Lung microvascular endothelial cell (primary cell): ENCODE measurements at regions not wholly inside any gene's neighbourhood (a gene's known extent, or its start where the extent isn't known, plus 50 kb on each side); places are given as distances from the start of the nearest gene placed in this dataset.
A peak's percentile ranks its signal among the peaks of the same experiment; 100 is the strongest.
"Not testable (repeated sequence)": the region's sequence is repeated elsewhere in the genome, so short reads cannot be mapped to it uniquely, and the experiment has no call there.

Experiments
- DNase-seq, 2 donors: peaks; one replicate each; pipeline versions ENCODE4 v3.0.0 to v3.0.0-alpha.2; 2010; ENCODE audit warnings: low read depth in 2 of 2

GRCh38 chr10:111579473-111579872, 502.6 kb downstream of the ADRA2A start:
- DNase-seq = no peak

- no peak for DNase-seq
Observed at GRCh38 chr10:111590703-111591102, 513.9 kb downstream of the ADRA2A start.

GRCh38 chr10:111593578-111593977, 516.7 kb downstream of the ADRA2A start:
- no peak for DNase-seq

GRCh38 chr10:111595173-111595572, 518.3 kb downstream of the ADRA2A start:
- no peak for DNase-seq

GRCh38 chr10:111598433-111599059, 521.7 kb downstream of the ADRA2A start:
- DNase-seq = peak; percentile 67 to 79

GRCh38 chr10:111599943-111600342, 523.1 kb downstream of the ADRA2A start:
- DNase-seq = no peak

- DNase-seq = no peak
Observed at GRCh38 chr10:111600772-111601171, 523.9 kb downstream of the ADRA2A start.

GRCh38 chr10:111612273-111612672, 535.4 kb downstream of the ADRA2A start:
- no peak for DNase-seq

GRCh38 chr10:111634191-111634590, 549.4 kb downstream of the GPAM start:
- DNase-seq = no peak

GRCh38 chr10:111646021-111646420, 537.5 kb downstream of the GPAM start:
- DNase-seq = no peak

GRCh38 chr10:111648046-111648445, 535.5 kb downstream of the GPAM start:
- DNase-seq = no peak

GRCh38 chr10:111649080-111649479, 534.5 kb downstream of the GPAM start:
- DNase-seq = not testable (repeated sequence)

GRCh38 chr10:111650088-111650487, 533.5 kb downstream of the GPAM start:
- DNase-seq = no peak

- DNase-seq = no peak
Observed at GRCh38 chr10:111656066-111656465, 527.5 kb downstream of the GPAM start.

GRCh38 chr10:111677759-111678158, 505.8 kb downstream of the GPAM start:
- no peak for DNase-seq

GRCh38 chr10:111686796-111687195, 496.8 kb downstream of the GPAM start:
- no peak for DNase-seq

- DNase-seq = no peak
Observed at GRCh38 chr10:111698711-111699110, 484.9 kb downstream of the GPAM start.

GRCh38 chr10:111703986-111704385, 479.6 kb downstream of the GPAM start:
- DNase-seq = no peak

GRCh38 chr10:111705021-111705420, 478.5 kb downstream of the GPAM start:
- DNase-seq = no peak

- no peak for DNase-seq
Observed at GRCh38 chr10:111706331-111706730, 477.2 kb downstream of the GPAM start.

GRCh38 chr10:111707076-111707475, 476.5 kb downstream of the GPAM start:
- DNase-seq = no peak

GRCh38 chr10:111709603-111710002, 474.0 kb downstream of the GPAM start:
- no peak for DNase-seq

- DNase-seq = no peak
Observed at GRCh38 chr10:111716032-111716431, 467.5 kb downstream of the GPAM start.

GRCh38 chr10:111724121-111724520, 459.4 kb downstream of the GPAM start:
- DNase-seq = no peak
